ENCODE measurements at regions not wholly inside any gene's neighbourhood (a gene's known extent, or its start where the extent isn't known, plus 50 kb on each side); places are given as distances from the start of the nearest gene placed in this dataset.

- TF ChIP-seq NR2F1 (conservative IDR thresholded peaks at IDR 0.05) (no peak), MYB (IDR thresholded peaks at IDR 0.05; ENCODE audit: borderline replicate concordance, low read depth, low read length) (no peak), EZH2 (IDR thresholded peaks at IDR 0.05; ENCODE audit: borderline replicate concordance, control insufficient read depth, low read depth, low read length) (no peak), ZNF274 (IDR thresholded peaks at IDR 0.05; ENCODE audit: insufficient read depth, insufficient read length) (no peak), IRF4 (IDR thresholded peaks at IDR 0.05; ENCODE audit: low read depth, low read length) (no peak), TAF1 (IDR thresholded peaks at IDR 0.05; ENCODE audit: borderline replicate concordance, low read depth, low read length) (no peak), BCL11A (IDR thresholded peaks at IDR 0.05; ENCODE audit: low read depth, low read length) (no peak), EGR1 (IDR thresholded peaks at IDR 0.05; ENCODE audit: borderline replicate concordance in 1 of 2, low read depth in 2 of 2, low read length in 2 of 2) (no peak)
Measured at GRCh38 chr15:61426466-61426865, 197.4 kb upstream of the RORA start (continued).

- no TSS peak for BruUV-seq (replicated peaks)
- Histone ChIP-seq H3K27me3 (replicated peaks in 1 of 2; ENCODE audit: control insufficient read depth in 2 of 2, insufficient read depth in 2 of 2, low read length in 1 of 2) (no peaks in the 10 kb centered on the region), H3K4me2 (ENCODE audit: control insufficient read depth, insufficient read depth) (no peak overlapping the region), H4K20me1 (ENCODE audit: control insufficient read depth, insufficient read depth) (no peaks in the 10 kb centered on the region), H3K4me1 (ENCODE audit: control insufficient read depth, insufficient read depth, low read length) (no peaks in the 10 kb centered on the region), H3K9me3 (replicated peaks; ENCODE audit: control insufficient read depth, insufficient read depth, low read length) (no peaks in the 10 kb centered on the region), H3K36me3 (ENCODE audit: control insufficient read depth in 2 of 2, insufficient read depth in 2 of 2, low read length in 1 of 2) (no peaks in the 10 kb centered on the region), H3K79me2 (ENCODE audit: control insufficient read depth, insufficient read depth, low read length) (no peaks in the 10 kb centered on the region), H3K4me3 (no peak overlapping the region), H3K9ac (ENCODE audit: control insufficient read depth, insufficient read depth, low read length) (no peak overlapping the region), H3K27ac (ENCODE audit: control insufficient read depth, insufficient read depth) (no peak overlapping the region), H2AFZ (ENCODE audit: control insufficient read depth, low read depth, low read length) (no peak overlapping the region)
- intact Hi-C loops (cut with micrococcal nuclease; ENCODE audit: unreplicated experiment), result no loop called here
- 47% methylated on average over 1 of the region's 1 CpG for WGBS (ENCODE audit: insufficient coverage, insufficient replicate concordance, low lambda C conversion rate, missing lambda C conversion rate)
- TF ChIP-seq RUNX3 (IDR thresholded peaks at IDR 0.05; ENCODE audit: low read length) (no peak), BCLAF1 (IDR thresholded peaks at IDR 0.05) (no peak), IKZF2 (IDR thresholded peaks at IDR 0.05) (no peak), MXI1 (IDR thresholded peaks at IDR 0.05; ENCODE audit: low read depth, low read length) (no peak), NFIC (IDR thresholded peaks at IDR 0.05; ENCODE audit: low read depth, low read length) (no peak), ZNF622 (IDR thresholded peaks at IDR 0.05) (no peak), ZSCAN29 (IDR thresholded peaks at IDR 0.05) (no peak), KAT2A (conservative IDR thresholded peaks at IDR 0.05; ENCODE audit: control insufficient read depth, low read depth, low read length) (no peak), TARDBP (IDR thresholded peaks at IDR 0.05; ENCODE audit: borderline replicate concordance) (no peak), GABPA (IDR thresholded peaks at IDR 0.05; ENCODE audit: low read depth) (no peak), MYB (IDR thresholded peaks at IDR 0.05; ENCODE audit: borderline replicate concordance, low read depth, low read length) (no peak), RBBP5 (conservative IDR thresholded peaks at IDR 0.05) (no peak), FOXK2 (IDR thresholded peaks at IDR 0.05) (no peak), NR2C1 (IDR thresholded peaks at IDR 0.05) (no peak)
- TF ChIP-seq, protein P1, sequence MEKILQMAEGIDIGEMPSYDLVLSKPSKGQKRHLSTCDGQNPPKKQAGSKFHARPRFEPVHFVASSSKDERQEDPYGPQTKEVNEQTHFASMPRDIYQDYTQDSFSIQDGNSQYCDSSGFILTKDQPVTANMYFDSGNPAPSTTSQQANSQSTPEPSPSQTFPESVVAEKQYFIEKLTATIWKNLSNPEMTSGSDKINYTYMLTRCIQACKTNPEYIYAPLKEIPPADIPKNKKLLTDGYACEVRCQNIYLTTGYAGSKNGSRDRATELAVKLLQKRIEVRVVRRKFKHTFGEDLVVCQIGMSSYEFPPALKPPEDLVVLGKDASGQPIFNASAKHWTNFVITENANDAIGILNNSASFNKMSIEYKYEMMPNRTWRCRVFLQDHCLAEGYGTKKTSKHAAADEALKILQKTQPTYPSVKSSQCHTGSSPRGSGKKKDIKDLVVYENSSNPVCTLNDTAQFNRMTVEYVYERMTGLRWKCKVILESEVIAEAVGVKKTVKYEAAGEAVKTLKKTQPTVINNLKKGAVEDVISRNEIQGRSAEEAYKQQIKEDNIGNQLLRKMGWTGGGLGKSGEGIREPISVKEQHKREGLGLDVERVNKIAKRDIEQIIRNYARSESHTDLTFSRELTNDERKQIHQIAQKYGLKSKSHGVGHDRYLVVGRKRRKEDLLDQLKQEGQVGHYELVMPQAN (conservative IDR thresholded peaks at IDR 0.05), result no peak
- DNase-seq (ENCODE audit: low read depth, low spot score) (no peak), FAIRE-seq (no peak), ATAC-seq (no peak)
- ChIA-PET POLR2A (no interaction called here), RAD21 (ENCODE audit: unreplicated experiment) (no interaction called here), CTCF (no interaction called here), SMC1A (ENCODE audit: uncharacterized antibody, unreplicated experiment) (no interaction called here)
- in situ Hi-C loops (cut with MboI), result no loop called here
Measured at GRCh38 chr15:61425934-61426333, 196.8 kb upstream of the RORA start.
